ENCODE measurements at regions not wholly inside any gene's neighbourhood (a gene's known extent, or its start where the extent isn't known, plus 50 kb on each side); places are given as distances from the start of the nearest gene placed in this dataset.
"Not testable (repeated sequence)": the region's sequence is repeated elsewhere in the genome, so short reads cannot be mapped to it uniquely, and the experiment has no call there.

GRCh38 chr6:90456997-90457866 lies 129.6 kb downstream of the MAP3K7 start:
- TF ChIP-seq CTCF (conservative IDR thresholded peaks at IDR 0.05); EZH2 (IDR thresholded peaks at IDR 0.05; ENCODE audit: low read depth): not testable (repeated sequence)

All from PC-9 (cell line).